ENCODE measurements at regions not wholly inside any gene's neighbourhood (a gene's known extent, or its start where the extent isn't known, plus 50 kb on each side); places are given as distances from the start of the nearest gene placed in this dataset.
"Not testable (repeated sequence)": the region's sequence is repeated elsewhere in the genome, so short reads cannot be mapped to it uniquely, and the experiment has no call there.

- H3K9me2 ChIP-seq (ENCODE audit: insufficient read depth, low read length); H3K27ac ChIP-seq (ENCODE audit: low read depth, low read length, poor library complexity, severe bottlenecking); H3K9me3 ChIP-seq (ENCODE audit: low read length); H3K4me1 ChIP-seq (ENCODE audit: insufficient read depth, low read length, poor library complexity, severe bottlenecking); POLR2A ChIA-PET; intact Hi-C loops (cut with micrococcal nuclease; ENCODE audit: unreplicated experiment); DNase-seq (ENCODE audit: low spot score); H3K4me2 ChIP-seq (ENCODE audit: low read length); BruUV-seq (replicated peaks); H2AFZ ChIP-seq (ENCODE audit: low read length); H3K36me3 ChIP-seq (ENCODE audit: insufficient read depth, low read length); CTCF ChIA-PET (ENCODE audit: unreplicated experiment); H3K4me3 ChIP-seq (ENCODE audit: low read depth, low read length, poor library complexity, severe bottlenecking); H3K79me2 ChIP-seq (ENCODE audit: insufficient read depth, low read depth, low read length); H4K20me1 ChIP-seq (ENCODE audit: insufficient read depth, low read length): not testable (repeated sequence)
These were observed 50.4 kb upstream of the TTC34 start for GRCh38 chr1:2851918-2852317.

DNA sequence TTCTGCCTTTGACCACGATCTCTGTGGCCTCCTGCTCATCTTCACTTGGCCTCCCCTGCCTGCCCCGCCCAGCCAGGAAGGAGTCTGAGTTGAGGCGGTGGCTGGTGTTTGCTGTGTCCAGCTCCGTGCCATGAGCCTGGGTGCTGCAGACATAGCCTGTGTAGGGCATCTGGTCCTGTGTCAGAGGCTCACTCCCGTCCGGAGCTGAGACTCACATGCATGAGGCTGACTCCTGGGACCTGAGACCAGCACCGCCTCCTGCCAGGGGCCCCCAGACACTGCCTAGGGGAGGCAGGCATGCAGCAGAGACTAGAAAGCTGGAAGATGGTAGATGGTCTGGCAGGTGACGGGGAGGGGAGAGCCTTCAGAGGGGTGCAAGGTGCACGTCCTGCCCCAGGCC is 52.2 kb upstream of the TTC34 start:
- TF ChIP-seq, protein P1, sequence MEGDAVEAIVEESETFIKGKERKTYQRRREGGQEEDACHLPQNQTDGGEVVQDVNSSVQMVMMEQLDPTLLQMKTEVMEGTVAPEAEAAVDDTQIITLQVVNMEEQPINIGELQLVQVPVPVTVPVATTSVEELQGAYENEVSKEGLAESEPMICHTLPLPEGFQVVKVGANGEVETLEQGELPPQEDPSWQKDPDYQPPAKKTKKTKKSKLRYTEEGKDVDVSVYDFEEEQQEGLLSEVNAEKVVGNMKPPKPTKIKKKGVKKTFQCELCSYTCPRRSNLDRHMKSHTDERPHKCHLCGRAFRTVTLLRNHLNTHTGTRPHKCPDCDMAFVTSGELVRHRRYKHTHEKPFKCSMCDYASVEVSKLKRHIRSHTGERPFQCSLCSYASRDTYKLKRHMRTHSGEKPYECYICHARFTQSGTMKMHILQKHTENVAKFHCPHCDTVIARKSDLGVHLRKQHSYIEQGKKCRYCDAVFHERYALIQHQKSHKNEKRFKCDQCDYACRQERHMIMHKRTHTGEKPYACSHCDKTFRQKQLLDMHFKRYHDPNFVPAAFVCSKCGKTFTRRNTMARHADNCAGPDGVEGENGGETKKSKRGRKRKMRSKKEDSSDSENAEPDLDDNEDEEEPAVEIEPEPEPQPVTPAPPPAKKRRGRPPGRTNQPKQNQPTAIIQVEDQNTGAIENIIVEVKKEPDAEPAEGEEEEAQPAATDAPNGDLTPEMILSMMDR (conservative IDR thresholded peaks at IDR 0.05; ENCODE audit: low read length): no peak
- no peak for TF ChIP-seq EZH2phosphoT487 (IDR thresholded peaks at IDR 0.05; ENCODE audit: borderline replicate concordance, low read depth, low read length)
- BruUV-seq (replicated peaks): no TSS peak
- Histone ChIP-seq H3K36me3 (ENCODE audit: insufficient read depth, low read length) (no peaks in the 10 kb centered on the region), H3K79me2 (ENCODE audit: insufficient read depth, low read depth, low read length) (no peaks in the 10 kb centered on the region), H3K9me2 (ENCODE audit: insufficient read depth, low read length) (no peaks in the 10 kb centered on the region), H3K4me3 (ENCODE audit: low read depth, low read length, poor library complexity, severe bottlenecking) (no peak overlapping the region), H3K4me2 (ENCODE audit: low read length) (no peak overlapping the region), H3K4me1 (ENCODE audit: insufficient read depth, low read length, poor library complexity, severe bottlenecking) (no peaks in the 10 kb centered on the region), H3K9me3 (ENCODE audit: low read length) (peaks cover 6% of the 10 kb centered on the region; the same call in 1 of the 2 replicates), H4K20me1 (ENCODE audit: insufficient read depth, low read length) (no peaks in the 10 kb centered on the region), H3K27ac (ENCODE audit: low read depth, low read length, poor library complexity, severe bottlenecking) (no peak overlapping the region), H2AFZ (ENCODE audit: low read length) (no peak overlapping the region)
- ChIA-PET POLR2A (no interaction called here), CTCF (ENCODE audit: unreplicated experiment) (interaction anchor here (0.6 kb wide), 1 partner anchor 952 kb away, joined by 3 read pairs; no protein-coding TSS in a partner anchor)
- DNase-seq (ENCODE audit: low spot score): no peak
- intact Hi-C loops (cut with micrococcal nuclease; ENCODE audit: unreplicated experiment): no loop called here

GRCh38 chr1:2854151-2854550 is 52.7 kb upstream of the TTC34 start:
- POLR2A ChIA-PET: no interaction called here

More at GRCh38 chr1:2854151-2854550, 52.7 kb upstream of the TTC34 start:
- H3K27ac ChIP-seq (ENCODE audit: low read depth, low read length, poor library complexity, severe bottlenecking): no peak overlapping the region
- no peak for DNase-seq (ENCODE audit: low spot score)
- H3K9me2 ChIP-seq (ENCODE audit: insufficient read depth, low read length): no peaks in the 10 kb centered on the region
- H3K4me1 ChIP-seq (ENCODE audit: insufficient read depth, low read length, poor library complexity, severe bottlenecking): no peaks in the 10 kb centered on the region
- peaks cover 10% of the 10 kb centered on the region; the same call in 1 of the 2 replicates for H3K9me3 ChIP-seq (ENCODE audit: low read length)
- BruUV-seq (replicated peaks): no TSS peak
- TF ChIP-seq EZH2phosphoT487 (IDR thresholded peaks at IDR 0.05; ENCODE audit: borderline replicate concordance, low read depth, low read length): no peak
- TF ChIP-seq, protein P1 (conservative IDR thresholded peaks at IDR 0.05; ENCODE audit: low read length): no peak
- no peaks in the 10 kb centered on the region for H3K36me3 ChIP-seq (ENCODE audit: insufficient read depth, low read length)
- no peak overlapping the region for H3K4me3 ChIP-seq (ENCODE audit: low read depth, low read length, poor library complexity, severe bottlenecking)
- no peaks in the 10 kb centered on the region for H4K20me1 ChIP-seq (ENCODE audit: insufficient read depth, low read length)
- CTCF ChIA-PET (ENCODE audit: unreplicated experiment): no interaction called here
- no peak overlapping the region for H2AFZ ChIP-seq (ENCODE audit: low read length)
- intact Hi-C loops (cut with micrococcal nuclease; ENCODE audit: unreplicated experiment): no loop called here
- no peak overlapping the region for H3K4me2 ChIP-seq (ENCODE audit: low read length)
- H3K79me2 ChIP-seq (ENCODE audit: insufficient read depth, low read depth, low read length): no peaks in the 10 kb centered on the region
